GM12878 (cell line): ENCODE measurements at regions not wholly inside any gene's neighbourhood (a gene's known extent, or its start where the extent isn't known, plus 50 kb on each side); places are given as distances from the start of the nearest gene placed in this dataset.

Source experiments
- ATAC-seq: fragments of 200-7000 bp; cut with Tn5 transposase; 3 replicates; pipeline ENCODE4 v1.9.1; 2020; ENCODE audit warnings: mild to moderate bottlenecking, moderate library complexity
- BruUV-seq: library from RNA; stranded (reverse); fragments of 400-500 nt; replicated peaks from 2 replicates; lab custom pipeline; 2021; lab: Mats Ljungman, UMichigan
- CTCF ChIA-PET: fragments of 300-600 bp; sonication (Branson Sonifier 250); formaldehyde crosslinking; extraction: SDS; loops from one replicate; lab custom pipeline; 2021; ENCODE audit warnings: inconsistent platforms; lab: Yijun Ruan, JAX
- POLR2A ChIA-PET: fragments of 350-600 bp; formaldehyde crosslinking; extraction: SDS; loops from one replicate; lab custom pipeline; 2021; ENCODE audit warnings: inconsistent platforms; lab: Charles Lee
- RAD21 ChIA-PET: fragments of 300-600 bp; sonication (Branson Sonifier 250); formaldehyde crosslinking; loops from one replicate; lab custom pipeline; 2023; ENCODE audit warnings: antibody characterized with exemption; ENCODE audit not compliant: unreplicated experiment; lab: Charles Lee
- SMC1A ChIA-PET: fragments of 300-600 bp; sonication (Branson Sonifier 250); formaldehyde crosslinking; loops from one replicate; lab custom pipeline; 2023; ENCODE audit not compliant: unreplicated experiment, uncharacterized antibody; lab: Charles Lee
- DNase-seq: peaks from one replicate; pipeline ENCODE4 v3.0.0-alpha.2; 2011; ENCODE audit warnings: low read depth, low spot score
- FAIRE-seq: peaks from 3 replicates; lab custom pipeline; 2011; peaks lifted over from hg19 to GRCh38; lab: Jason Lieb, UNC
- H2AFZ ChIP-seq: 2 replicates; pipeline ENCODE4 v1.6.0; 2011; ENCODE audit warnings: low read depth, low read length, control low read depth; ENCODE audit not compliant: control insufficient read depth
- H3K27ac ChIP-seq: 2 replicates; pipeline ENCODE4 v1.5.1; 2011; ENCODE audit warnings: control low read depth; ENCODE audit not compliant: control insufficient read depth, insufficient read depth
- H3K27me3 ChIP-seq, 2 experiments: replicated peaks in 1 of 2; 2 replicates each; pipeline versions ENCODE4 v1.6.0 to v1.6.1; 2011; ENCODE audit warnings: low read length in 1 of 2; ENCODE audit not compliant: control insufficient read depth in 2 of 2, insufficient read depth in 2 of 2
- H3K36me3 ChIP-seq, 2 experiments: 2 replicates each; pipeline ENCODE4 v1.5.1; 2011; ENCODE audit warnings: low read length in 1 of 2; ENCODE audit not compliant: control insufficient read depth in 2 of 2, insufficient read depth in 2 of 2
- H3K4me1 ChIP-seq: 2 replicates; pipeline ENCODE4 v1.6.1; 2011; ENCODE audit warnings: mild to moderate bottlenecking, low read length, moderate library complexity, mixed read lengths; ENCODE audit not compliant: control insufficient read depth, insufficient read depth
- H3K4me2 ChIP-seq: 2 replicates; pipeline ENCODE4 v1.6.0; 2011; ENCODE audit warnings: control low read depth; ENCODE audit not compliant: control insufficient read depth, insufficient read depth
- H3K4me3 ChIP-seq: fragments of 200-600 bp; sonication (generic); 2 replicates; pipeline ENCODE4 v1.5.1; 2016
- H3K79me2 ChIP-seq: 2 replicates; pipeline ENCODE4 v1.6.0; 2011; ENCODE audit warnings: low read length; ENCODE audit not compliant: control insufficient read depth, insufficient read depth
- H3K9ac ChIP-seq: 2 replicates; pipeline ENCODE4 v1.8.0; 2011; ENCODE audit warnings: low read length, control low read depth, mixed read lengths; ENCODE audit not compliant: control insufficient read depth, insufficient read depth
- H3K9me3 ChIP-seq: replicated peaks from 3 replicates; pipeline ENCODE4 v1.5.1; 2011; ENCODE audit warnings: mild to moderate bottlenecking, low read length; ENCODE audit not compliant: control insufficient read depth, insufficient read depth
- H4K20me1 ChIP-seq: 2 replicates; pipeline ENCODE4 v1.6.0; 2011; ENCODE audit not compliant: control insufficient read depth, insufficient read depth
- E4F1 ChIP-seq: fragments of 450-650 bp; IDR thresholded peaks from 2 replicates; pipeline ENCODE4 v1.6.1; 2018; ENCODE audit warnings: borderline replicate concordance, mild to moderate bottlenecking; ENCODE audit not compliant: partially characterized antibody
- MEF2B ChIP-seq: fragments of 450-650 bp; IDR thresholded peaks from 2 replicates; pipeline ENCODE4 v1.6.1; 2018; ENCODE audit warnings: mild to moderate bottlenecking, moderate library complexity; ENCODE audit not compliant: partially characterized antibody, poor library complexity, severe bottlenecking
- NR2C2 ChIP-seq: IDR thresholded peaks from 2 replicates; pipeline ENCODE4 v1.6.1; 2011; ENCODE audit warnings: borderline replicate concordance, low read depth; ENCODE audit not compliant: control insufficient read depth, insufficient read length
- NR2F1 ChIP-seq: fragments of 450-650 bp; conservative IDR thresholded peaks from 2 replicates; pipeline ENCODE4 v1.6.1; 2017; ENCODE audit warnings: mild to moderate bottlenecking
- POLR2A ChIP-seq: IDR thresholded peaks from 2 replicates; pipeline ENCODE4 v1.6.1; 2011; ENCODE audit warnings: low read depth, mild to moderate bottlenecking, low read length
- SKIL ChIP-seq: fragments of 450-650 bp; IDR thresholded peaks from 2 replicates; pipeline ENCODE4 v1.6.1; 2017; ENCODE audit warnings: mild to moderate bottlenecking, low read depth, inconsistent platforms; ENCODE audit not compliant: poor library complexity, severe bottlenecking
- WGBS: methylation state at CpG from one replicate; pipeline ENCODE4 v1.1.6; 2016; ENCODE audit warnings: low lambda C conversion rate; ENCODE audit not compliant: insufficient replicate concordance, insufficient coverage; ENCODE audit errors: missing lambda C conversion rate; 5-methylcytosine and 5-hydroxymethylcytosine counted together
- in situ Hi-C: fragments of 300-500 bp; cut with MboI; formaldehyde crosslinking; loops from 9 replicates; pipeline ENCODE4 v1.14.3; 2018; ENCODE audit warnings: mixed read lengths
- intact Hi-C: fragments of 100-400 bp; cut with micrococcal nuclease; formaldehyde crosslinking; loops from one replicate; pipeline ENCODE4 v1.14.2; 2022; ENCODE audit not compliant: unreplicated experiment

GRCh38 chr9:129374651-129375050 lies 196.6 kb upstream of the IER5L start:
- intact Hi-C loops (no loop called here), in situ Hi-C loops (no loop called here)
- RAD21 ChIA-PET, result no interaction called here
- no peak for TF ChIP-seq MEF2B
- no peak for TF ChIP-seq E4F1
- TF ChIP-seq SKIL, result no peak
- no peak for TF ChIP-seq NR2C2
- no peak for TF ChIP-seq POLR2A
- TF ChIP-seq NR2F1, result no peak
- CTCF ChIA-PET, result interaction anchor here (1.2 kb wide), 1 partner anchor 243 kb away, joined by 4 read pairs; no protein-coding TSS in a partner anchor
- no peak overlapping the region for H3K4me3 ChIP-seq
- H3K27me3 ChIP-seq, result no peaks in the 10 kb centered on the region; a peak in 3 of 4 replicates
- H3K4me1 ChIP-seq, result no peaks in the 10 kb centered on the region
- SMC1A ChIA-PET, result interaction anchor here (0.7 to 1.4 kb wide), 2 partner anchors 15 to 122 kb away, joined by 3 read pairs; no protein-coding TSS in a partner anchor
- POLR2A ChIA-PET, result no interaction called here
- no peak for FAIRE-seq
- H3K79me2 ChIP-seq, result no peaks in the 10 kb centered on the region
- no peaks in the 10 kb centered on the region for H3K36me3 ChIP-seq
- no peak overlapping the region for H3K9ac ChIP-seq
- BruUV-seq, result no TSS peak
- no peak overlapping the region for H3K4me2 ChIP-seq
- H3K27ac ChIP-seq, result no peak overlapping the region
- WGBS, result 80% methylated on average over 2 of the region's 2 CpGs
- no peak for DNase-seq
- no peak overlapping the region for H2AFZ ChIP-seq
- no peaks in the 10 kb centered on the region for H4K20me1 ChIP-seq
- no peaks in the 10 kb centered on the region; the same call in 2 of the 3 replicates for H3K9me3 ChIP-seq
- no peak for ATAC-seq
